ENCODE measurements at regions not wholly inside any gene's neighbourhood (a gene's known extent, or its start where the extent isn't known, plus 50 kb on each side); places are given as distances from the start of the nearest gene placed in this dataset.

DNA sequence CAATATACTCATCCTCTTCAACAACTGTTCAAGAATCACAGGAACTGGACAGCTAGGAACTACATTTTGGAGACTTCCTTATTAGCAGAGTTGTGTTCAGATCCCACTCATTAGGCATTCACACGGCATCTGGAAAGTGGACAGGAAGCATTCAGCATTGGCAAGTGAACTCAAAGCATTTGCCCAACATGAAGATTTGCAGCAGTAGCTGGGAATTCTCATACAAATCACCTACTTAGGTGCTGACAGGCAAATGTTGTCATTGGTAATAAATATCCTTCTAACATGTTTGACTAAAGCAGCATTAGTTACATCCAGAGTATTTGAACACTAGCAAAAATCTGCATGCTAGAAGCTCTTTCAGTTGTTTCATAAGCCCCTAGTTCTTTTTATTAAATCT, 350.8 kb downstream of the PTH2R start:
- no peak for TF ChIP-seq CTCF (IDR thresholded peaks at IDR 0.05; ENCODE audit: poor library complexity)
- no peak for TF ChIP-seq EZH2phosphoT487 (IDR thresholded peaks at IDR 0.05; ENCODE audit: low read depth, severe bottlenecking, unreplicated experiment)
- TF ChIP-seq EZH2 (IDR thresholded peaks at IDR 0.05; ENCODE audit: borderline replicate concordance): no peak
